ENCODE measurements at regions not wholly inside any gene's neighbourhood (a gene's known extent, or its start where the extent isn't known, plus 50 kb on each side); places are given as distances from the start of the nearest gene placed in this dataset.

DNA sequence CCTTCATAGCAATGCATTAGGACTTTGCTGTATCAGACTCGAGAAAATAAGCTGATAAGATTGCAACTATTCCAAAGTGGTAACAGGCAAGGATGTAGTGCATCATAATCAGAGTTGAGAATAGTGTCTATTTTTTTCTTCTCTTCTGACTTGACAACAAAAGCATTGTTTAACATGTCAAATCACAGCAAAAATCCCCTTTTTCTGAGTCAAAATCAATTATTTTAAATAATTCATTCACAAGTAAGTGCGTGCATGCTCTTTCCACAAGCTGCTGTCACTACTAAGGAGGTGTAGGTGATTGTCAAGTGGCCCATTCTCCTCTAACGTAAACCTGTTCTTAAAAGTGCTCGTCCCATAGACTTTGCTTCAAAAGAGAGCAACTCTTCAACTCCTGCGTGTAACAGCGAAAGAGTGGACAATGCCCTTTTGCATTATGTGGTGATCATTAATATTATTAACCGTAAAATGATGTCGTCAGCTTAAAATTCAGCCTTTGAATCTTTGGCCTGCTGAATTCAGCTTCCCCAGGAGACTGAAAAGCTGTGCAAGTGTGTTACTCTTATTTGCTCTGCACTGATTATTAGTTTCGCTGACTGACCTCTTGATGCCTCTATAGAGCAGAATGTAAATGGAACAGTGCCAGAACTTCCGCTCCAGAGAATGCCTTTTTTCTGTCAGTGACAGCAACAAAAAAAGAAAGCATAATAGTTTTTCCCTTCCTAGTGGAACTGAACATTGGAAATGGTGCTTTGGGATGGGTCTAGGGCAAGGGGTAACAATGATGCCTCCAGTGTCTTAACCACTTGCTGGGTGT lies 680.8 kb upstream of the SEMA6A start:
- no peak for DNase-seq

DNA sequence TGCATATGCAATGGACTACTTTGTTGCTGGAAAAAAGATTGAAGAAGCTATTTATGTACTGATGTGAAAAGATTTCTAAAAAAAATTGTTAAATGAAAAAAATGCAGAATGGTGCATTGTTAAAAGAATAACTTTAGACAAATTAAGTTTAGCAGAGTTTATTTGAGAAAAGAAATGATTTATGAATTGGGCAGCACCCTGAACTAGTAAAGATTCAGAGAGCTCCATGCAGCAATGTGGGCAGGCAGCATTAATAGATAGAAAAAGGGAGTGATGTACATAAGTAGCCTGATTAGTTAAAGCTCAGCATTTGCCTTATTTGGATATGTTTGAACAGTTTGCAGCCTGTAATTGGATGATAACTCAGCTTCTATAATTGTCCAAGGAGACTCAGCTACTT lies 677.9 kb upstream of the SEMA6A start:
- no peak for DNase-seq

DNA sequence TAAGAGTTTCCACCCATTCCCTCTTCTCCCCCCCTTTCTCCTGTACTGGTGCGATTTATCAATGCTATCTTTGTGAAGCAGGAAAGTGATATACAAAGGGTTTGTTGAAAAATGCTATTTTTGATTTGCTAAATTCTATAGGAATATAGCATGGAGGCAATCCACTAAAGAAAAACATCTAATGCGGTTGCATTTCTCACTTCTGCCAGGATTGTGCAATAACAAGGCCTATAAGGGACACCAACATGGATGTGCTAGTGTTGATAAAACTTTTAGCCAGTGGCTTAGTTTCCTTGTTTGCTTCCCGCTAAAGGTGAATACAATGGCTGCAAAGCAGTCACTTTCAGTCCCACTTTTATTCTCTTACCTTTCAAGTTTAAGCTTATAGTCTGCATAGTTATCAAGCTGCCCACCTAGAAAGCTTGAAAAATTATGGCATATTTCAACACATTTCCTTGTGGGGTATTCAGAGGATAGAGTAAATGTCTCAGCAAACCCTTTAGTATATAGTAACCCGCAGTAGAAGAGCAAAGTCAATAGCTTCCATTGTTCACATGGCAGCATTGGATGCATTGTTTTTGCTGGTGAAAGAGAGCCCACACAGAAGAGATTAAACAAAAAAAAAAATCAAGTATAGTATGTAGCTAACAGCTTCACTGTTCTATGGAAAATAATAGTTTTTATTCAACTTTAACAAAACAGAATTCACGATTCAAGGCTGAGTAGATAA lies 674.6 kb upstream of the SEMA6A start:
- no peak for DNase-seq

DNA sequence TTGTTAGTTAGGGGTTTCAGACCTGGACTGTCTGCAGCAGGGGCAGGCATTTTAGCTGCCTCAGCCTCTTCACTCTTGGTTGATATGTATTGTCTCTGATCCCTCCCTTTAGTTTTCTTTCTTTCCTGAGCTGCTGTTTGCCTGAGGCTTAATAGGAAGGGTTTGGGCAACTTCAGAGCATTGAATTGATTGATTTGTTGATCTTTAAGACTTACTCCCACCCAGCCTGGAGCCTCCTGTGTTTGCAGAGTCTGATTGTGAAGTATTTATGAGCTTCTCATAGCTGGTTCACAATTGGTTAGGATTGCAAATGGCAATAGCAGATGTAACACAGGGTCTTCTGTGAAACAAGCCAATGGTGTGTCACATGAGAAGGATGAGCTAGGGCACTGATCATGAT lies 671.8 kb upstream of the SEMA6A start:
- DNase-seq, result no peak

DNA sequence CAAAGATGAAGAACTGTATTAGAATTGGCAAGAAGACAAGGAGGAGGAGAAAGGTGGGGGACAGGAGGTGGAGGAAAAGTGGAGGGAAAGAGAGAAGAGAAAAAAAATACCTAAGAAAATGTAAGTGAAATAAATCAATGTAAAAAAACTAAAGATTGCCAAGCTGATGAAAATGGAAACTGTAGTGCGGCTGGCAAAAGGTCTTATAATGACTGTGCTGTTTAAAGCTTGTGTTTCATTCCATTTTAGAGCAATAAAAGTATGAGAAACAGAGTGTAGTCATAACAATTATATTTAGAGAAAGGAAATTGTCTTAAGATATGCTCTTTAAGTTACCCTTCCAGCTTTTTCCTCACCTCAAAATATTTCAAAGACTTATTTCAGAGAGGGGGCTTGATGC lies 670.5 kb upstream of the SEMA6A start:
- DNase-seq, result no peak

DNA sequence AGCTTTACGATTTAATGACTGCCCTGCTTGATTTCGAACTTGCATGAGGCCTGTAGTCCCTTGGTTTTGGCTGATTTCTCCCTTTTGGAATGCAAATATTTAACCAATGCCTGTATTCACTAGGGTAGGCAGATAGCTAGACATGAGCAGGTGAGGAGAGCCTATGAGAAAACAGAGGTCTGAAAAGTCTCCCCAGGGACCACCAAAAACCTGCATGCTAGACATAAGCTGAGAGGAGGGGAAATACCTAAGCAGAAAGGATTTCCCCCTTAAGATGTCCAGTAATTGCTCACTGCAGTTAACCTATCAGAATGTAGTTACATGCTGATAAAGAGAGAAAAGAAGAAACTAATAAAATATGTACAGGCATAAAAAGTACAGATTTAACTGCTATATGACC lies 667.4 kb upstream of the SEMA6A start:
- DNase-seq, result no peak

DNA sequence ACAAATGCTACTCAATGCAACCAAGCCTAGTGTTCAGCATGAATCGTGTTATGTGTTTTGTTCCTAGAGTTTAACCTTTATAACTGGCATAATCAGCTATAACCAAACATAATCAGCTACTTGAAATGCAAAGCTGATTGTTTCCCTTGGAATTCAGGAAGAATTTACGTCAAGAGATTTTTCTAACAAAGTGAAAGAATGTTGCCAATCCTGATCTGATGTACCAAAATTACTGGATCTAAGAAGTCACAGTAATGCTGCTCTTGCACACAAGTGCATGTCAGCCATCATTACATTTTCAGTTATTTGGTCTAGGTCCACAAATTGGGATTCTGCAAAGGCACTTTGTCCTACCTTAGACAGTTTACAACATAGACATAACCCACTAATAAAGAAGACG lies 662.3 kb upstream of the SEMA6A start:
- DNase-seq, result no peak

DNA sequence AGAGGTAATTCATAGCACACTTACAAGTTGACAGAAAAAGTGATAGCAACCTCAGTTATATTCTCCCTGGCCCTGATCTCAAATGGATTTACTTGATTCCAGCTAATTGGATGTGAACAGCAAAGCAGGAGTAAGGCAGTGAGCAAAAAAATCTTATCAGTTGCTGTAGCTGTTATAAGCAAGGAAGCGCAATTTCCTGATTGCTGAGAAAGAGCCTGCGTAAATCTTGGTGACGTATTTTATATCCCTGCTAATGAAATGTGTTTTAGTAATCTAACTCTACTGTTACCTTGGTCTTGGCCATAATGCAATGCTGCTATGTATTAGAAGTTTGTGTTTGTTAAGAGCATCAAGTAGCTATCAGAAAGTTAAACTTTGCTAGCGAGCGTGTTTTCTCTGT lies 661.2 kb upstream of the SEMA6A start:
- DNase-seq, result no peak

DNA sequence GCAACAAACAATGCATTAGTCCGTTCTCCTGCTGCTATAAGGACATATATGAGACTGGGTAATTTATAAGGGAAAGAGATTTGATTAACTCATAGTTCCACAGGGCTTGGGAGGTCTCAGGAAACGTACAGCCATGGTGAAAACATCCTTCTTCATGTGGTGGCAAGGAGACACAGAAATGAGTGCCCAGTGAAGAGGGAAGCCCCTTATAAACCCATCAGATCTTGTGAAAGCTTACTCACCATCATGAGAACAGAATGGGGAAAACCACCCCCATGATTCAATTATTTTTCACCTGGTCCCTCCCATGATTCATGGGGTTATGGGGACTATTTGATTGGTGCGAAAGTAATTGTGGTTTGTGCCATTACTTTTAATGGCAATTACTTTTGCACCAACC lies 655.8 kb upstream of the SEMA6A start:
- no peak for DNase-seq

DNA sequence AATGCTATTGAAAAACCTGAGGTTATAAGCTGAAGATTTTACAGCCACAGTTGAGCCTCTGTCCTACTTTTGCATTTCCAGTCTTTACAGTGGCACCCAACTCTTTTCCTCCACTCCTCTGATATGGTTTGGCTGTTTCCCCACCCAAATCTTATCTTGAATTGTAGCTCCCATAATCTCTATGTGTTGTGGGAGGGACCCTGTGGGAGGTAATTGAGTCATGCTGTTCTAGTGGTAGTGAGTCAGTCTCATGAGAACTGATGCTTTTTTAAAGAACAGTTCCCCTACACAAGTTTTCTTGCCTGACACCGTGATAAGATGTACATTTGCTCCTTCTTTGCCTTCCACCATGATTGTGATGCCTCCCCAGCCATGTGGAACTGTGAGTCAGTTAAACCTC lies 646.1 kb upstream of the SEMA6A start:
- DNase-seq, result no peak

DNA sequence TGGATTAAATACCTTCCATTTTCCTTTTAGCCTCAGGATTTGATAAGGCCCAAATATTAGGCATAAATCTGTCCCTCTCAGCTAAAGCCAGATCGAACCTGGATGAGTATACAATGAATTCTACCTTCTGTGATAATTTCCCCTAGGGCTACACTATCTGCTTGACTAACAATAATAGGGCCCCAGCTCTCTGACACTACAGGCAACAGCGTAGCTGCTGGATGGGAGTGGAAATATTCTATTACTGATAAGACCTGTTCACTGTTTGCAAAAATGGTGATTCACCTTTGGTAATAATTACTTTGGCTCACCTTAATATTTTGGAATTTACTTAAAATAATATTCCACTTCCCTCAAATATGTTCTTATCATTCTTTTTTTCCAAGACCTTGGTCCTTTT lies 644.2 kb upstream of the SEMA6A start:
- no peak for DNase-seq

DNA sequence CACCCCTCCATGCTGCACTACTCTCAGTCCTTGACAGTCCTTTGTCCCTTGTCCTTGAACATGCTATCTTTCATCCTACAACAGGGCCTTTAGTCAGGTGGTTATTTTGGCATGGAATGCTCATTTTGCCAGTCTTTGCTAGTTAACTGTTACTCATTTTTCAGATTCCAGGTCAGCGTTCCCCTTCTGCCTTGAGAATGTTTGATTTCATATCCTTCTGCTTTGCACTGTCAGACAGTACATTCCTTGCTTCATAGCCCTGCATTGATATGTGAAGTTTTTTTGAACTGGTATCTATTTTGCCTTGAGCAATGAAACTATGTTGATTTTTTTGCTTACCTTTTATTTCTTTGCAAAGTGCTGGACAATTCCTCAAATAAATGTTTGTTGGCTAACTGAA lies 638.2 kb upstream of the SEMA6A start:
- no peak for DNase-seq

DNA sequence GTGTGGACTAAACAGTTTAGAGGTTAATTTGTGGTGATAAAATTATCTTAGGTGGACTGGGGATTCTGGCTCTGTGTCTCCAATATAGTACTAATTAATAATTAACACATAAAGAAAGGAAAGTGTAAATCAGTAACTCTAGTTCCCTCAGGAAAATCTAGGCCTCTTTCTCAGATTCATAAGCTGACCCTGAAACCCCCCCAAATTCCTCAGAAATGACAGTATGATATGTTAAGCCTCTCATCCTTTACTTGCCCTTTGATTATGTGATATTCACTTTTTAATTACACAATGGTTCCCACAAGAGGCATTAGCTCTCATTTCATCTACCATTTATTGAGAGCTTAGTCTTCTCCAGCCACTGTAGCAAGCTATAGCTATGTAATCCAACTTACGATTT lies 636.2 kb upstream of the SEMA6A start:
- no peak for DNase-seq

DNA sequence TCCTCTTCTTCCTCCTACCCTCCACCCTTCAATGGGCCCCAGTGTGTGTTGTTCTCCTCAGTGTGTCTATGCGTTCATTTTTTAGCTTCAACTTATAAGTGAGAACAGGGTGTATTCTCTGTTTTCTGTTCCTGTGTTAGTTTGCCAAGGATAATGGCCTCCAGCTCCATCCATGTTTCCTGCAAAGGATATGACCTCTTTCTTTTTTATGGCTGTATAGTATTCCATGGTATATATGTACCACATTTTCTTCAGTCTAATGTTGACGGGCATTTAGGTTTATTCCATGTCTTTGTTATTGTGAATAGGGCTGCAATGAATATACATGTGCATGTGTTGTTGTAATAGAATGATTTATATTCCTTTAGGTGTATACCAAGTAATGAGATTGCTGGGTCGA lies 634.9 kb upstream of the SEMA6A start:
- DNase-seq, result no peak

DNA sequence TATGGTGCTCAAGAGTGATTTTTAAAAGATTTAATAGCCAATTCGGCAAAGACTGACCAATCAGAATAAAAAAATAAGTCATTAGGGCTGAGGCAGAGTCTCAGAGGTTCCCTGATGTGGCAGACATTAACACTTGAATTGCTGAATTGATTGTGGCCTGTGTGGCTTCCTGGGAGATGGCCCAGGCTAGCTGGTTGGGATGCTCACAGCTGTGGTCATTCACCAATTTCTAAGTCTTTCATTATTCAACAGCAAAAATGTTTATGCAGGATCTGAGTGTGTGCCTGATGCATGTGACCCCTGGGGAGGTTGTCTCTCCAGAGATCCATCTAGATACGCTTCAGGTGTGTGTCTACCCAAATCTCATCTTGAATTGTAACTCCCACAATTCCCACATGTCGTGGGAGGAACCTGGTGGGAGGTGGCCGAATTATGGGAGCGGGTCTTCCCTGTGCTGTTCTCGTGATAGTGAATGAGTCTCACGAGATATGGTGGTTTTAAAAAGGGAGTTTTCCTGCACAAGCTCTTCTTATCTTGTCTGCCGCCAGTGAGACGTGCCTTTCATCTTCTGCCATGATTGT lies 632.6 kb upstream of the SEMA6A start:
- DNase-seq, result no peak

DNA sequence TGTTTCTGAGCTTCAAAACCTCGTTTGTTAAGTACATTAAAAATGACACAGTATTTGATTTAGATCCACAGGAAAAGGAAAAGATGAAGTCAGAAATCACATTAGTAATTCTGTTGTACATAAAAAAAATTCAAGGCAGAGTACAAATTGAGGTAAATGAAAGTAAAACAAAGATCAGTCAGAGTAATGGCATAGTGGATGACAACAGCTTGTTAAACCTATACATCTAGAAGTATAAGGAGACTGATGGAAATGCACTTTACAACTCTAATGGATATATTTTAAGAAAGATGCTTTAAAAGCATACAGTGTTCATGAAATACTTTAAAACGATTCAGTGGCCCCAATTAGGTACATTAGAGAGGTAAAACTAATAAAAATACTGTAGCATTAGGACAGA lies 631.3 kb upstream of the SEMA6A start:
- no peak for DNase-seq

DNA sequence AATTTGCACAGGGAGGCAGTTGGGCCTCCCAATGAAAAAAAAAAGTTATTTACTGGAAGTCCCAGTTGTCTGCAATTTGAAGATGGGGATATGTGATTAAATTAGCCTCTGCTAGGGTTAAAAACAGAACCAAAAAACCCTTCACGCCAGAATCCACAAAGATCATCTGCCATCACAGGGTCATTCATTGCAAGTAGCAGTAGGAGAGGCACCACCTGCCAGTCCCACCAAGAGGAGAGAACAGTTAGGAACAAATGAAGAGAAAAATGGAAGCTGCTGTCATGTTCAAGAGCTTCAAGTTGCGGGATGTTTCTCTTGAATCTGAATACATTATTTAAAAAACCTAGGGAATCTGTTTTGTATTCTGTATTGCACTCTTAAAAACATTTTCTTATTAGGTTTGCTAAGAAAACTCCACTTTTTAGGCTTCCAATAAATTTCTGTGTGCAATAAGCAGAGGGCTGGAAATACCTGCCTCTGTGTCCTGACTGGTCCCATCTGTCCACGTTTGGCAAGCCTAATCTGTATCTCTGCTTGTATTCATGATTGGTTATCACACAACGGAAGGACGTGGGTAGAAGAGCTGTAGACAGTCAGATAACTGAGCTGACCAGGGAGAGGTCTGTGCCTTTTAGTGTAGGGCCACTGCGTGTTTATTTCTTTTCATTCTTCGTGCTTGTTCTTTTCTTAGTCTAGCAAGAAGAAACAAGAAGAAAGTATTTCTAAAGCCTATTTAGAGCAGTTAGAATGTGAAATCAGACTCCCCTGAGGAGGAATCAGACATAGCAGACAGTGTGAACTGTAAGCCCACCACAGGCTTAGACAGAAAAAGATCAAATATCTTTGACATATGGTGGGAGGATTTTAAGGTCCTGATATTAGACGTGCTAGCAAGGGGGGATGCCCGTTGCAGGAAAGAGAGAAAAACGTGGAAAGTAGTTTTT lies 630.6 kb upstream of the SEMA6A start:
- no peak for DNase-seq

DNA sequence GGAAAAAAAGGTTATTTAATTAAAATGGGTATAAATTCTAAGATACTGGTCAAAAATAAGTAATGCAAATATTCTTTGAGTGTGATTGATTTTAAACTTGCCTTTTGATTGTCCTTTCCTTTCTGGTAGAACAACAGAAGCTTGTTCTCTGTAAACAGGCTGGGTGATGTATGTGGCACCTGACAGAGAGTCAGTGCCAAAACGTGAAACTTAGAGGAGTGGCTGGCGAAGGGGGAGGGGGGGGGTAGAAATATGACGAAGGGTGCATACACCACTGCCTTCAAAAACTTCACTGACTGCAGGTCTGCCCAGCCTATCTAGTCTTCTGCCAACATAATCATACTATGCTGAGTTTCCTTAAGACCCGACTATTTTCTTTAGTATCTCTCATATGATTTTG lies 629.8 kb upstream of the SEMA6A start:
- DNase-seq, result no peak

DNA sequence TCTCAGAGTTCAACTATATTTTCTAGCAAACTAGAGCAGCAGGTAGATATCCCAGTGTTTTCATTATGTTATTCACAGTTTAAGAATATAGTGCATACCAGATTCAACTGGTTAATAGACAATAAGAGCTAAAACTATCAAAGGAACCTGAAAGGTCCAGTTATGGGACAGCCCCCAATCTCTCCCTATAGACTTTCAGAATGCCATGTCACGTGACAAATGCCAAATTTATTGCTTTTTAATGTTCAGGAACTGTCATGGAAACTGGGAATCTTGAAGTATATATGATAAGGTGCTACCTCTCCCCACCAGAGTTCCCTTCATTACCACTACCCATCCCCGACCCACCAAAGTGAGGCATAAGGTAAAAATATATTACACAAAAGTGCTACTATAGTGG lies 629.0 kb upstream of the SEMA6A start:
- DNase-seq, result no peak

DNA sequence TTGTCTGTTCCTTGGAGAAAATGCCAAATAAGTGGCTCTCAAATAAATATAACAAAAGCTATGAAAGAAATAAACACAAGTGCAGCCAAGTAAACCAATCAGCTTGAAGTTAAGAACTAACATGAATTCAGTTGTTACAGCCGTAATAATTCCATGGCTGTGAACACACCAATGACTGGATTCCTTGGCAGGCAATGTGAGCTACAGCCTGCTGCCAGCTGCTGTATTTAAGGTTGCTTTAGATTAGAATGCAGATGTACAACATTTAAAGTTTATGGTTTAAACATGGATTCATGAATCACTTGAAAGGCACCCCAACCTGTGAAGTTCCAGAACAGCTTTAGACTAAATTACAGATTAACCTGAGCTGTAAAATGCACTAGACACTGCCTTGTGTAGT lies 626.4 kb upstream of the SEMA6A start:
- no peak for DNase-seq

DNA sequence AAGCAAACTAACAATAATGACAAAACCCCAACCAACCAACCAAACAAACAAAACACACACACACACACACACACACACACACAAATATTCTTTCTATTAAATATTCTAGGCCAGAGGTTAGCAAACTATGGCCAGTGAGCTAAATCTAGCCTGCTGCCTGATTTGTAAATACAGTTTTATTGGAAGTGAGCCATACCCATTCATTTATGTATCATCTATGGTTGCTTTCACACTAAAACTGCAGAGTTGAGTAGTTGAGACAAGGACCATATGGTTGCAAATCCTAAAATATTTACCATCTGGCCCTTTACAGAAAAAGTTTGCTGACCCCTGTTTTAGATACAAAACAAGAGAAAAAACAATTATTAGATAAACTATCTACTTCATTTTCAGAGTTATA lies 620.5 kb upstream of the SEMA6A start:
- DNase-seq, result no peak

DNA sequence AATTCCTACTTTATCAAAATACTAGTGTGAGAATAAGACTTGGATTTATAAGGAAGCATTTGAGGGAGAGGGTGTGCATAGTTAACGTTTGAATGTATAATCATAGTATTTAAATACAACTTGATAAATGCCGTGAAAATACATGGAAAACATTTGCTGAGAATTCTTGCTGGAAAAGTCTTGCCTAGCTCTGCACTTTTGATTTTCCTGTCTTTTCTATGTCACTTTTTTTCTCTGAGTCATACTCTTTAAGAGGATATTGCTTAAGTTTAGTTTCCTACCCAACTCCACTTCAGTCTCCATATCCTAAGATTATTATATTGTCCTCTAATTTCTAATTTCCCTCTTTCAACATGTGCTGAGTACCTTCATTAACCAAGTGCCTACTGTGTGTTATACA lies 616.6 kb upstream of the SEMA6A start:
- DNase-seq, result no peak

DNA sequence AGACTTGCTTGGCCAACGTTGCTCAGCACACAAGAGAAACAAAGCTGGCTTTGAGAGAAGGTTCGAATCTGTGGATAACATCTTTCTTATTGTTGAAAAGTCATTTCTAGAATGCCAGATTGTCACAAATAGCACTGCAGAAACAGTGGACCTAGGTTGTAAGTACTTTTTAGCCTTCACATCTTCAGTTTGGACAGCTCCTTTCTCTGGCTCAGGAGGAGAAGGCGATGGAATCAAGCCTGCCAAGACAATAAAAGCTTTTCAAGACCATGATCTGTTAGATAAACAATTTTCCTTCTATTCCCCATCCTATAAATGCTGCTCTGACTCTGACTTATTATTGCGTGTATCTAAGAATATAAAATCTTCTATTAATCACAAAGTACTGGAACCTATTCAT lies 615.2 kb upstream of the SEMA6A start:
- DNase-seq, result no peak
